H1 (cell line): ENCODE measurements at regions not wholly inside any gene's neighbourhood (a gene's known extent, or its start where the extent isn't known, plus 50 kb on each side); places are given as distances from the start of the nearest gene placed in this dataset.

ENCODE experiments used
- CTCF ChIA-PET: fragments of 300-600 bp; sonication (Branson Sonifier 250); formaldehyde crosslinking; loops from one replicate; lab custom pipeline; 2021; ENCODE audit not compliant: partially characterized antibody; lab: Charles Lee
- POLR2A ChIA-PET: fragments of 300-600 bp; sonication (Branson Sonifier 250); formaldehyde crosslinking; loops from one replicate; lab custom pipeline; 2021; ENCODE audit warnings: inconsistent platforms; ENCODE audit not compliant: partially characterized antibody; lab: Charles Lee
- DNase-seq, 2 experiments: peaks; one replicate each; pipeline versions ENCODE4 v3.0.0 to v3.0.0-alpha.2; 2010 to 2022; ENCODE audit warnings: low spot score in 2 of 2, low read depth in 1 of 2, mixed read lengths in 1 of 2
- FAIRE-seq: peaks from 2 replicates; lab custom pipeline; 2011; peaks lifted over from hg19 to GRCh38; lab: Jason Lieb, UNC
- H2AFZ ChIP-seq: 2 replicates; pipeline ENCODE4 v1.8.1; 2012; ENCODE audit warnings: low read length, inconsistent platforms
- H2AK5ac ChIP-seq: 2 replicates; pipeline ENCODE4 v1.6.1; 2013; ENCODE audit warnings: low read depth, low read length
- H2BK120ac ChIP-seq: replicated peaks from 2 replicates; pipeline ENCODE3; 2013; ENCODE audit warnings: low read depth, low read length, inconsistent platforms
- H2BK12ac ChIP-seq: 2 replicates; pipeline ENCODE4 v1.6.1; 2013; ENCODE audit warnings: low read depth, low read length
- H2BK15ac ChIP-seq: 2 replicates; pipeline ENCODE4 v1.6.1; 2013; ENCODE audit warnings: low read length
- H2BK20ac ChIP-seq: 2 replicates; pipeline ENCODE4 v1.6.1; 2013; ENCODE audit warnings: low read length
- H2BK5ac ChIP-seq: 2 replicates; pipeline ENCODE4 v1.6.1; 2013; ENCODE audit warnings: low read depth, low read length
- H3K14ac ChIP-seq: 2 replicates; pipeline ENCODE4 v1.6.1; 2013; ENCODE audit warnings: inconsistent platforms; ENCODE audit not compliant: insufficient read length
- H3K18ac ChIP-seq: 2 replicates; pipeline ENCODE4 v1.6.1; 2013; ENCODE audit warnings: low read length; ENCODE audit errors: extremely low read depth
- H3K23ac ChIP-seq: 2 replicates; pipeline ENCODE4 v1.6.1; 2013; ENCODE audit warnings: inconsistent platforms; ENCODE audit not compliant: insufficient read length
- H3K23me2 ChIP-seq: 2 replicates; pipeline ENCODE4 v1.6.1; 2013; ENCODE audit warnings: low read depth, low read length
- H3K27ac ChIP-seq: 2 replicates; pipeline ENCODE4 v1.6.1; 2011; ENCODE audit warnings: low read depth, low read length, inconsistent platforms
- H3K27me3 ChIP-seq, 4 experiments: replicated peaks in 1 of 4; 1 replicate in 1 of 4; 2 replicates in 3 of 4; pipeline versions ENCODE4 v1.6.1 to v1.8.1; 2011 to 2013; ENCODE audit warnings: low read length in 3 of 4, mild to moderate bottlenecking in 3 of 4, inconsistent platforms in 2 of 4, mixed read lengths in 2 of 4, moderate library complexity in 1 of 4; ENCODE audit not compliant: control insufficient read depth in 3 of 4, insufficient read depth in 3 of 4; ENCODE audit errors: extremely low read depth in 1 of 4
- H3K36me3 ChIP-seq, 4 experiments: 2 replicates each; pipeline versions ENCODE4 v1.6.1 to v1.8.1; 2011 to 2013; ENCODE audit warnings: mild to moderate bottlenecking in 4 of 4, low read length in 3 of 4, moderate library complexity in 2 of 4, control low read depth in 1 of 4, inconsistent platforms in 1 of 4; ENCODE audit not compliant: insufficient read depth in 4 of 4, control insufficient read depth in 2 of 4
- H3K4ac ChIP-seq: replicated peaks from 2 replicates; pipeline ENCODE3; 2013; ENCODE audit warnings: low read length, low read depth, mixed read lengths, inconsistent platforms; ENCODE audit not compliant: insufficient read length
- H3K4me1 ChIP-seq, 4 experiments: replicated peaks in 1 of 4; 1 replicate in 1 of 4; 2 replicates in 3 of 4; pipeline versions ENCODE4 v1.6.1 to v1.8.1; 2011 to 2013; ENCODE audit warnings: low read length in 3 of 4, inconsistent platforms in 2 of 4, mixed read lengths in 1 of 4; ENCODE audit not compliant: insufficient read depth in 4 of 4, control insufficient read depth in 3 of 4
- H3K4me2 ChIP-seq, 2 experiments: 2 replicates each; pipeline versions ENCODE4 v1.6.1 to v1.8.1; 2011 to 2013; ENCODE audit warnings: low read depth in 2 of 2, low read length in 2 of 2, control low read depth in 1 of 2, inconsistent platforms in 1 of 2, mild to moderate bottlenecking in 1 of 2; ENCODE audit not compliant: insufficient read depth in 1 of 2
- H3K4me3 ChIP-seq, 4 experiments: fragments of 200-600, 300-600 bp in 1 of 4; sonication (generic), shearing (Covaris generic), sonication (Bioruptor Twin) in 1 of 4; 2 replicates each; pipeline versions ENCODE4 v1.5.1 to v1.8.1; 2011 to 2016; ENCODE audit warnings: low read length in 4 of 4, low read depth in 3 of 4, control low read depth in 2 of 4, inconsistent platforms in 2 of 4, mild to moderate bottlenecking in 2 of 4, mixed read lengths in 1 of 4, moderate library complexity in 1 of 4; ENCODE audit not compliant: insufficient read depth in 2 of 4; ENCODE audit errors: extremely low read depth in 1 of 4
- H3K56ac ChIP-seq: replicated peaks from 2 replicates; pipeline ENCODE3; 2013; ENCODE audit warnings: low read depth, mild to moderate bottlenecking, mixed read lengths, low read length, inconsistent platforms; ENCODE audit not compliant: insufficient read length
- H3K79me1 ChIP-seq: 2 replicates; pipeline ENCODE4 v1.6.1; 2013; ENCODE audit warnings: low read depth, low read length, control low read depth
- H3K79me2 ChIP-seq, 2 experiments: 2 replicates each; pipeline versions ENCODE4 v1.6.1 to v1.8.1; 2012 to 2013; ENCODE audit warnings: low read length in 2 of 2, mild to moderate bottlenecking in 2 of 2, inconsistent platforms in 1 of 2; ENCODE audit not compliant: insufficient read depth in 2 of 2, control insufficient read depth in 1 of 2
- H3K9ac ChIP-seq, 4 experiments: replicated peaks in 1 of 4; 1 replicate in 1 of 4; 2 replicates in 3 of 4; pipeline versions ENCODE4 v1.6.1 to v1.8.1; 2011 to 2013; ENCODE audit warnings: low read depth in 3 of 4, low read length in 3 of 4, control low read depth in 2 of 4, mild to moderate bottlenecking in 2 of 4, moderate library complexity in 2 of 4, inconsistent platforms in 1 of 4; ENCODE audit errors: extremely low read depth in 1 of 4
- H3K9me3 ChIP-seq, 2 experiments: 2 replicates each; pipeline versions ENCODE4 v1.6.1 to v1.8.1; 2012 to 2013; ENCODE audit warnings: mild to moderate bottlenecking in 2 of 2, moderate library complexity in 2 of 2, control low read depth in 1 of 2, inconsistent platforms in 1 of 2, low read depth in 1 of 2, low read length in 1 of 2, mixed read lengths in 1 of 2; ENCODE audit not compliant: insufficient read depth in 2 of 2
- H4K20me1 ChIP-seq, 2 experiments: replicated peaks in 1 of 2; 2 replicates each; pipeline versions ENCODE3 to v1.8.1; 2011 to 2013; ENCODE audit warnings: inconsistent platforms in 2 of 2, low read length in 2 of 2, mild to moderate bottlenecking in 1 of 2; ENCODE audit not compliant: insufficient read depth in 2 of 2, control insufficient read depth in 1 of 2
- H4K5ac ChIP-seq: 2 replicates; pipeline ENCODE4 v1.6.1; 2013; ENCODE audit warnings: low read length, low read depth, mixed read lengths, inconsistent platforms; ENCODE audit not compliant: insufficient read length
- H4K8ac ChIP-seq: 2 replicates; pipeline ENCODE4 v1.8.0; 2013; ENCODE audit warnings: mild to moderate bottlenecking, moderate library complexity, low read length, inconsistent platforms; ENCODE audit not compliant: insufficient read depth; ENCODE audit errors: extremely low read depth
- H4K91ac ChIP-seq: replicated peaks from 2 replicates; pipeline ENCODE3; 2013; ENCODE audit warnings: low read length, mixed read lengths, inconsistent platforms; ENCODE audit not compliant: insufficient read length
- BCL11A ChIP-seq, 2 experiments: IDR thresholded peaks; one replicate each; pipeline ENCODE4 v1.6.1; 2011; ENCODE audit warnings: low read depth in 2 of 2, low read length in 2 of 2, mild to moderate bottlenecking in 2 of 2
- BRCA1 ChIP-seq: IDR thresholded peaks from 2 replicates; pipeline ENCODE4 v1.6.1; 2012; ENCODE audit warnings: low read depth, low read length, improper control_type of control experiment
- CREB1 ChIP-seq: IDR thresholded peaks from 2 replicates; pipeline ENCODE4 v1.6.1; 2012; ENCODE audit warnings: inconsistent platforms
- JUND ChIP-seq: IDR thresholded peaks from 2 replicates; pipeline ENCODE4 v1.6.1; 2011; ENCODE audit warnings: mild to moderate bottlenecking, improper control_type of control experiment, low read length
- KDM1A ChIP-seq: fragments of 200-600, 300-600 bp; sonication (generic); IDR thresholded peaks from 2 replicates; pipeline ENCODE4 v1.7.1; 2016; ENCODE audit warnings: mild to moderate bottlenecking, low read length, borderline replicate concordance
- MAX ChIP-seq: IDR thresholded peaks from 2 replicates; pipeline ENCODE4 v1.6.1; 2012; ENCODE audit warnings: inconsistent platforms
- POLR2AphosphoS5 ChIP-seq: IDR thresholded peaks from 2 replicates; pipeline ENCODE4 v1.6.1; 2011; ENCODE audit warnings: low read depth, low read length
- POU5F1 ChIP-seq: IDR thresholded peaks from 2 replicates; pipeline ENCODE4 v1.6.1; 2011; ENCODE audit warnings: low read depth, mild to moderate bottlenecking, low read length, moderate library complexity
- RBBP5 ChIP-seq: IDR thresholded peaks from 2 replicates; pipeline ENCODE4 v1.7.1; 2012; ENCODE audit warnings: low read depth, mild to moderate bottlenecking, inconsistent platforms, low read length, moderate library complexity, borderline replicate concordance
- RNF2 ChIP-seq: fragments of 200-900, 300-1000 bp; sonication (generic); IDR thresholded peaks from 2 replicates; pipeline ENCODE4 v1.7.1; 2016; ENCODE audit warnings: borderline replicate concordance, low read depth, mild to moderate bottlenecking, antibody characterized with exemption, low read length; ENCODE audit not compliant: poor library complexity, severe bottlenecking; ENCODE audit errors: missing control alignments
- RXRA ChIP-seq: IDR thresholded peaks from 2 replicates; pipeline ENCODE4 v1.6.1; 2011; ENCODE audit warnings: low read depth, mild to moderate bottlenecking, low read length, moderate library complexity; ENCODE audit not compliant: insufficient read depth
- ZNF274 ChIP-seq: IDR thresholded peaks from 2 replicates; pipeline ENCODE4 v1.7.0; 2012; ENCODE audit warnings: low read length, borderline replicate concordance; ENCODE audit errors: extremely low read depth

DNA sequence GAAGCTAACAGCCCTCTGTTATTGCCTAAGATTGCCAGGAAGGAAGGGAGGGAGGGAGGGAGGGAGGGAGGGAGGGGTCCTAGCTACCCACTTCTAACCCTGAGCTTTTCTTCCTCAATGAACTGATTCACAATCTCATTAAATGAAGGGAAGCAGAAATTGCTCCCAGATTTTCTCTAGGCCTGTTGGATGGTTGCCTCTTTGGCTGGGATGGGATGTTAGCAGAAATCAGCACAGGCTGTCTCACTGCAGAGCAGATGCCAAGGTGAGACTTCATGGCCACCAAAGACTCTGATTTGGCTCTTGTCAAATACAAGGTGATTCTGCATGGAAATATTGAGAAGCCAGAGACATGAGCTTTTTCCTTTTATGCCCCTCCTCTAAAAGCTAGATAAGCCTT, 578.6 kb downstream of the ACTL7B start:
- H3K9ac ChIP-seq = no peak overlapping the region
- no peak overlapping the region for H3K23ac ChIP-seq
- H4K91ac ChIP-seq = no peak overlapping the region
- H3K14ac ChIP-seq = no peak overlapping the region
- POLR2A ChIA-PET = no interaction called here
- no peak overlapping the region for H2BK12ac ChIP-seq
- no peak overlapping the region for H3K56ac ChIP-seq
- no peak overlapping the region for H3K4me3 ChIP-seq
- no peak for TF ChIP-seq RXRA
- no peak for TF ChIP-seq RNF2
- TF ChIP-seq JUND = no peak
- TF ChIP-seq ZNF274 = no peak
- no peak for TF ChIP-seq RBBP5
- no peak for TF ChIP-seq KDM1A
- TF ChIP-seq POLR2AphosphoS5 = no peak
- TF ChIP-seq BCL11A (IDR thresholded peaks at IDR 0.05; ENCODE audit: low read depth in 2 of 2, low read length in 2 of 2) = no peak
- TF ChIP-seq CREB1 = no peak
- no peak for TF ChIP-seq BRCA1
- TF ChIP-seq MAX = no peak
- TF ChIP-seq POU5F1 = no peak
- no peak overlapping the region for H2AK5ac ChIP-seq
- H3K4me2 ChIP-seq = no peak overlapping the region
- FAIRE-seq (no peak), DNase-seq (no peak)
- H2BK20ac ChIP-seq = no peak overlapping the region
- H2BK5ac ChIP-seq = no peak overlapping the region
- peaks cover 0 to 6% (median under 1%) of the 10 kb centered on the region in 4 experiments; a peak in 3 of 7 replicates for H3K4me1 ChIP-seq
- CTCF ChIA-PET = interaction anchor here (0.9 kb wide), 1 partner anchor 8 kb away, joined by 3 read pairs; no protein-coding TSS in a partner anchor
- no peaks in the 10 kb centered on the region for H4K20me1 ChIP-seq
- H3K36me3 ChIP-seq = no peaks in the 10 kb centered on the region
- no peaks in the 10 kb centered on the region for H3K79me1 ChIP-seq
- no peak overlapping the region for H3K18ac ChIP-seq
- H4K5ac ChIP-seq = no peak overlapping the region
- no peaks in the 10 kb centered on the region for H3K79me2 ChIP-seq
- H3K27me3 ChIP-seq = no peaks in the 10 kb centered on the region
- no peaks in the 10 kb centered on the region for H3K23me2 ChIP-seq
- no peak overlapping the region for H2BK120ac ChIP-seq
- H2AFZ ChIP-seq = no peak overlapping the region
- no peak overlapping the region for H4K8ac ChIP-seq
- no peaks in the 10 kb centered on the region for H3K9me3 ChIP-seq
- no peak overlapping the region for H3K27ac ChIP-seq
- no peak overlapping the region for H2BK15ac ChIP-seq
- no peak overlapping the region for H3K4ac ChIP-seq
